ENCODE measurements at regions not wholly inside any gene's neighbourhood (a gene's known extent, or its start where the extent isn't known, plus 50 kb on each side); places are given as distances from the start of the nearest gene placed in this dataset.

- TF ChIP-seq CTCF (optimal IDR thresholded peaks at IDR 0.05 in 1 of 3, IDR thresholded peaks at IDR 0.05 in 1 of 3, conservative IDR thresholded peaks at IDR 0.05 in 1 of 3; ENCODE audit: extremely low read depth in 1 of 3, insufficient read depth in 2 of 3, low read length in 3 of 3) (peak; percentile 46 to 52 (median 48)), EZH2 (IDR thresholded peaks at IDR 0.05; ENCODE audit: low read length) (no peak)
Measured at GRCh38 chr2:129923265-129924091, 56.0 kb upstream of the RAB6C start.
